Esophagus (tissue), 2 donors: ENCODE measurements at regions not wholly inside any gene's neighbourhood (a gene's known extent, or its start where the extent isn't known, plus 50 kb on each side); places are given as distances from the start of the nearest gene placed in this dataset.

Source experiments
- H3K27ac ChIP-seq, 2 donors: one replicate each; pipeline ENCODE4 v1.5.1; 2013; ENCODE audit warnings: low read depth in 2 of 2, mild to moderate bottlenecking in 2 of 2, inconsistent platforms in 1 of 2, low read length in 1 of 2, moderate library complexity in 1 of 2
- H3K27me3 ChIP-seq, 2 donors: one replicate each; pipeline ENCODE4 v1.6.1; 2013; ENCODE audit warnings: low read length in 2 of 2, control low read depth in 1 of 2, mild to moderate bottlenecking in 1 of 2; ENCODE audit not compliant: insufficient read depth in 2 of 2, control insufficient read depth in 1 of 2
- H3K36me3 ChIP-seq, 2 donors: one replicate each; pipeline ENCODE4 v1.6.1; 2013; ENCODE audit warnings: low read length in 1 of 2; ENCODE audit not compliant: control insufficient read depth in 2 of 2, insufficient read depth in 2 of 2
- H3K4me1 ChIP-seq, 2 donors: one replicate each; pipeline ENCODE4 v1.6.1; 2013; ENCODE audit warnings: low read length in 1 of 2; ENCODE audit not compliant: control insufficient read depth in 2 of 2, insufficient read depth in 2 of 2
- H3K4me3 ChIP-seq, 2 donors: one replicate each; pipeline ENCODE4 v1.5.1; 2013; ENCODE audit warnings: low read length in 2 of 2, mild to moderate bottlenecking in 2 of 2, low read depth in 1 of 2, moderate library complexity in 1 of 2
- H3K9me3 ChIP-seq, 2 donors: one replicate each; pipeline ENCODE4 v1.6.1; 2013; ENCODE audit warnings: mild to moderate bottlenecking in 2 of 2, low read depth in 1 of 2, low read length in 1 of 2, moderate library complexity in 1 of 2; ENCODE audit not compliant: control insufficient read depth in 2 of 2, insufficient read depth in 1 of 2
- WGBS, 2 donors: extraction: QIAGEN DNeasy Blood & Tissue Kit; methylation state at CpG; one replicate each; pipeline ENCODE4 v1.1.7; 2013; 5-methylcytosine and 5-hydroxymethylcytosine counted together
- donor health status: healthy with polysubstance abuse.
- donor health status: Bipolar disorder and iron deficiency.

- Histone ChIP-seq H3K4me1 (no peaks in the 10 kb centered on the region), H3K36me3 (no peaks in the 10 kb centered on the region), H3K9me3 (no peaks in the 10 kb centered on the region), H3K4me3 (no peak overlapping the region), H3K27me3 (no peaks in the 10 kb centered on the region), H3K27ac (no peak overlapping the region)
- whole genome bisulfite sequencing, 2 donors, result 31 to 60% methylated on average over 5 of the region's 5 CpGs
Observed at GRCh38 chr20:10741060-10741459, 67.3 kb upstream of the JAG1 start.

GRCh38 chr20:10745790-10746189 lies 72.0 kb upstream of the JAG1 start:
- Histone ChIP-seq H3K36me3 (no peaks in the 10 kb centered on the region), H3K27me3 (no peaks in the 10 kb centered on the region), H3K27ac (peak overlapping the region in 1 of 2 donors; percentile 12), H3K4me3 (no peak overlapping the region), H3K9me3 (no peaks in the 10 kb centered on the region), H3K4me1 (peaks cover 0 to 2% of the 10 kb centered on the region in 2 donors)
- 93 to 94% methylated on average over 5 of the region's 5 CpGs for WGBS, 2 donors

- Histone ChIP-seq H3K9me3 (no peaks in the 10 kb centered on the region), H3K4me3 (no peak overlapping the region), H3K4me1 (peaks cover 0 to 2% of the 10 kb centered on the region in 2 donors), H3K36me3 (no peaks in the 10 kb centered on the region), H3K27me3 (no peaks in the 10 kb centered on the region), H3K27ac (peak overlapping the region; percentile 52 to 83)
- 38 to 56% methylated on average over 6 of the region's 6 CpGs for WGBS, 2 donors
Observed at GRCh38 chr20:10747019-10747418, 73.2 kb upstream of the JAG1 start.

GRCh38 chr20:10749084-10749483 lies 75.3 kb upstream of the JAG1 start:
- peak overlapping the region in 1 of 2 donors; percentile 2 for H3K27ac ChIP-seq
- no peaks in the 10 kb centered on the region for H3K36me3 ChIP-seq
- no peak overlapping the region for H3K4me3 ChIP-seq
- peaks cover 0 to 2% of the 10 kb centered on the region in 2 donors for H3K4me1 ChIP-seq
- no peaks in the 10 kb centered on the region for H3K9me3 ChIP-seq
- H3K27me3 ChIP-seq, result no peaks in the 10 kb centered on the region

- H3K4me1 ChIP-seq, result peaks cover 0 to 2% of the 10 kb centered on the region in 2 donors
- no peak overlapping the region for H3K27ac ChIP-seq
- H3K36me3 ChIP-seq, result no peaks in the 10 kb centered on the region
- no peak overlapping the region for H3K4me3 ChIP-seq
- no peaks in the 10 kb centered on the region for H3K27me3 ChIP-seq
- no peaks in the 10 kb centered on the region for H3K9me3 ChIP-seq
Observed at GRCh38 chr20:10752206-10752605, 78.4 kb upstream of the JAG1 start.

GRCh38 chr20:10754824-10755223 lies 81.0 kb upstream of the JAG1 start:
- Histone ChIP-seq H3K4me1 (no peaks in the 10 kb centered on the region), H3K27ac (no peak overlapping the region), H3K27me3 (no peaks in the 10 kb centered on the region), H3K36me3 (no peaks in the 10 kb centered on the region), H3K4me3 (no peak overlapping the region), H3K9me3 (no peaks in the 10 kb centered on the region)
- WGBS, 2 donors, result 29 to 33% methylated on average over 2 of the region's 2 CpGs

- whole genome bisulfite sequencing, 2 donors, result 65 to 77% methylated on average over 4 of the region's 4 CpGs
- Histone ChIP-seq H3K4me1 (no peaks in the 10 kb centered on the region), H3K27me3 (no peaks in the 10 kb centered on the region), H3K9me3 (no peaks in the 10 kb centered on the region), H3K4me3 (no peak overlapping the region), H3K27ac (no peak overlapping the region), H3K36me3 (no peaks in the 10 kb centered on the region)
Observed at GRCh38 chr20:10758446-10758845, 84.6 kb upstream of the JAG1 start.

- Histone ChIP-seq H3K4me1 (no peaks in the 10 kb centered on the region), H3K4me3 (no peak overlapping the region), H3K27ac (no peak overlapping the region), H3K9me3 (no peaks in the 10 kb centered on the region), H3K36me3 (no peaks in the 10 kb centered on the region), H3K27me3 (no peaks in the 10 kb centered on the region)
- WGBS, 2 donors, result 47 to 64% methylated on average over 8 of the region's 8 CpGs
Observed at GRCh38 chr20:10761232-10761631, 87.4 kb upstream of the JAG1 start.

GRCh38 chr20:10761786-10762185 lies 88.0 kb upstream of the JAG1 start:
- peak overlapping the region in 1 of 2 donors; percentile 24 for H3K27ac ChIP-seq
- no peaks in the 10 kb centered on the region for H3K4me1 ChIP-seq
- no peak overlapping the region for H3K4me3 ChIP-seq
- H3K9me3 ChIP-seq, result no peaks in the 10 kb centered on the region
- WGBS, 2 donors, result 45 to 46% methylated on average over 8 of the region's 8 CpGs
- H3K36me3 ChIP-seq, result no peaks in the 10 kb centered on the region
- no peaks in the 10 kb centered on the region for H3K27me3 ChIP-seq

GRCh38 chr20:10762216-10762615 lies 88.4 kb upstream of the JAG1 start:
- no peak overlapping the region for H3K27ac ChIP-seq
- no peak overlapping the region for H3K4me3 ChIP-seq
- H3K4me1 ChIP-seq, result no peaks in the 10 kb centered on the region
- H3K27me3 ChIP-seq, result no peaks in the 10 kb centered on the region
- 74 to 78% methylated on average over 2 of the region's 2 CpGs for WGBS, 2 donors
- no peaks in the 10 kb centered on the region for H3K9me3 ChIP-seq
- no peaks in the 10 kb centered on the region for H3K36me3 ChIP-seq
